ENCODE measurements at regions not wholly inside any gene's neighbourhood (a gene's known extent, or its start where the extent isn't known, plus 50 kb on each side); places are given as distances from the start of the nearest gene placed in this dataset.

GRCh38 chr2:120966510-120967254 is 231.0 kb downstream of the GLI2 start:
- TF ChIP-seq CTCF (IDR thresholded peaks at IDR 0.05; ENCODE audit: extremely low read depth, missing control alignments) = no peak
- DNase-seq (ENCODE audit: low spot score) = no peak

DNA sequence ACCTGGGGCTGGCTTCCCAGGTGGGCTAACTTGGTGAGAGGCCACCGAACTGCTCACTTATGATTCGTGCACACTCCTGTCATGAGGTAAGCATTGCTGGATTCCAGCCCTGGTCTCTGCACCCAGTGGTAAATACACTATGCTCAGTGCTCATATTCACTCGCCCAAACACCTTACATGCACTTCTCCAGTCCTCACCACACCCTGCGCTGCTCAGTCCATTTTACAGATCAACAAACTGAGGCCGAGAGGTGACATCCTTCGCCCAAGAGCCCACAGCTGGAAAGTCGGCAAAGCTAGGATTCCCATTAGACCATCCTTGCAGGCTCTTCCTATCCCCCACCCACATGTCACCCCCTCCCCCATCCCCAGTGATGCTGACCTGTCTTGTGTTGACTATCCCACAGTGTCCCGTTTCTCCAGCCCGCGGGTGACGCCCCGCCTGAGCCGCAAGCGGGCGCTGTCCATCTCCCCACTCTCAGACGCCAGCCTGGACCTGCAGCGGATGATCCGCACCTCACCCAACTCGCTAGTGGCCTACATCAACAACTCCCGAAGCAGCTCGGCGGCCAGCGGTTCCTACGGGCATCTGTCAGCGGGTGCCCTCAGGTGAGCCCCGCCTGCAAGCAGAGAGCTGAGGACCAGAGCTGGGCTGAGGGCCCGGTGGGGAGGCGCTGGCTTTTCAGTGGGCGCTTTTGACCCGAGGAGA is 232.8 kb downstream of the GLI2 start:
- no peak for TF ChIP-seq CTCF (IDR thresholded peaks at IDR 0.05; ENCODE audit: extremely low read depth, missing control alignments)

GRCh38 chr2:120969613-120970355 is 234.1 kb downstream of the GLI2 start:
- DNase-seq (ENCODE audit: low spot score) = no peak
- no peak for TF ChIP-seq CTCF (IDR thresholded peaks at IDR 0.05; ENCODE audit: extremely low read depth, missing control alignments)

More for the DNA sequence above, 232.8 kb downstream of the GLI2 start:
- no peak for DNase-seq (ENCODE audit: low spot score)

DNA sequence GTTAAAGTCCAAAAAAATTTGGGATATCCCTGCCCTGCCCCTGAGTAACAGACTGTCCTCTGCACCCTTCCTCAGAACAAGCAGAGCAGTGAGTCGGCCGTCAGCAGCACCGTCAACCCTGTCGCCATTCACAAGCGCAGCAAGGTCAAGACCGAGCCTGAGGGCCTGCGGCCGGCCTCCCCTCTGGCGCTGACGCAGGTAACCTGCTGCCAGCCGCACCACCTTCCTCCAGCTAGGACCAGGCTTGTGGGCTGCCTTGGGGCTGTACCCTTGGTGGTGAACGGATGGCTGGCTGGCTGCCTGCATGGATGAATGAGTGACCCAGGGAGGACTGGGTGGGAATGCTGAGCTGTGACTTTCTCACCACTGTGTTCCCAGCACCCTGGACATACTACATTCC is 236.2 kb downstream of the GLI2 start:
- no peak for TF ChIP-seq CTCF (IDR thresholded peaks at IDR 0.05; ENCODE audit: extremely low read depth, missing control alignments)
- no peak for DNase-seq (ENCODE audit: low spot score)

- no peak for DNase-seq (ENCODE audit: low spot score)
- TF ChIP-seq CTCF (IDR thresholded peaks at IDR 0.05; ENCODE audit: extremely low read depth, missing control alignments) = no peak
These were observed 236.6 kb downstream of the GLI2 start for GRCh38 chr2:120972286-120972685.

DNA sequence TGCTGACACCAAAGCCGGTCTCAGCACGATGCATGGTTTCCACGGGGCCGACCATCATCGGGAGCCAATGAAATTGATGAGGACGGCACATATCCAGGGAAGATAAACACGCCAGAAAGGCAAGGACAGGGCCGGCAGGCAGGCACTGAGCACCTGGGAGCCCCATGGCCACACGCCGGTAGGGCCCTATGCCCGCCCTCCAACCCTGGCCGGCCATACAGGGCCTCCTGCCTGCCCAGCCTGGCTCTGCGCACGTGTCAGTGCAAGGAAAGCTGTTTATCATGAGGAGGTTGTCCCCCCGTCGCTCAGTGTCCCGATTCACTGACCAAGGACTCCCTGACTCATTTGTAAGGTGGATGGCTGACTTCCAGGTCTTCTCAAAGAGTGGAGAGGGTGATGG is 237.5 kb downstream of the GLI2 start:
- TF ChIP-seq CTCF (IDR thresholded peaks at IDR 0.05; ENCODE audit: extremely low read depth, missing control alignments) = no peak

DNA sequence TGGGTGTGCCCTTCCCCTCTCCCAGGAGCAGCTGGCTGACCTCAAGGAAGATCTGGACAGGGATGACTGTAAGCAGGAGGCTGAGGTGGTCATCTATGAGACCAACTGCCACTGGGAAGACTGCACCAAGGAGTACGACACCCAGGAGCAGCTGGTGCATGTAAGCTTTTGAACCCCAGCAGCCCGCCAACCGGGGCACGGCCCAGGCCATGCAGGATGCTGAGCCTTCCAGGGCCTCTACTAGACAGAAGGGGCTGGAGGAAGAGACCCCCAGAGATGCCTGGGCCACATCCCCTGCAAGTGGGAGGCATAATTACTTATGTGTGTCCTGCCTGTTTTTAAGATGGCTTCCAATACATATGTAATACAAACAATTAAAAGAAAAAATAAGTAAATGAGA is 239.3 kb downstream of the GLI2 start:
- no peak for DNase-seq (ENCODE audit: low spot score)
- TF ChIP-seq CTCF (IDR thresholded peaks at IDR 0.05; ENCODE audit: extremely low read depth, missing control alignments) = no peak

More for the DNA sequence above, 237.5 kb downstream of the GLI2 start:
- DNase-seq (ENCODE audit: low spot score) = no peak

Measured in GM20000 (cell line).